Brain microvascular endothelial cell (primary cell): ENCODE measurements at regions not wholly inside any gene's neighbourhood (a gene's known extent, or its start where the extent isn't known, plus 50 kb on each side); places are given as distances from the start of the nearest gene placed in this dataset.
A peak's percentile ranks its signal among the peaks of the same experiment; 100 is the strongest.

Experiments
- DNase-seq: peaks from one replicate; pipeline ENCODE4 v3.0.0-alpha.2; 2020
- H3K27ac ChIP-seq: fragments of 250-450 bp; sonication (Bioruptor Pico); 2 replicates; pipeline ENCODE4 v1.5.1; 2020; ENCODE audit warnings: mild to moderate bottlenecking, moderate library complexity
- H3K27me3 ChIP-seq: fragments of 250-450 bp; sonication (Bioruptor Pico); replicated peaks from 2 replicates; pipeline ENCODE4 v1.5.1; 2020; ENCODE audit warnings: mild to moderate bottlenecking
- H3K36me3 ChIP-seq: fragments of 250-450 bp; sonication (Bioruptor Pico); replicated peaks from 2 replicates; pipeline ENCODE4 v1.5.1; 2020; ENCODE audit warnings: mild to moderate bottlenecking
- H3K4me3 ChIP-seq: 2 replicates; pipeline ENCODE4 v1.5.1; 2011; ENCODE audit warnings: low read depth, mild to moderate bottlenecking, control low read depth, low read length, moderate library complexity
- CTCF ChIP-seq: IDR thresholded peaks from 2 replicates; pipeline ENCODE4 v1.5.1; 2011; ENCODE audit warnings: low read depth, mild to moderate bottlenecking, moderate library complexity, low read length, control low read depth, inconsistent platforms; ENCODE audit errors: missing control alignments
- in situ Hi-C: cut with HindIII; loops from 2 replicates; pipeline ENCODE4 v1.10.0; 2017; ENCODE audit warnings: low sequenced_read_pairs, low pct_ligation_motif_present

GRCh38 chr14:101632520-101632919 lies 71.2 kb downstream of the DIO3 start:
- Histone ChIP-seq H3K27ac (no peak overlapping the region), H3K4me3 (no peak overlapping the region), H3K36me3 (no peaks in the 10 kb centered on the region), H3K27me3 (peaks cover 2% of the 10 kb centered on the region)
- TF ChIP-seq CTCF, result no peak
- in situ Hi-C loops, result no loop called here
- DNase-seq, result no peak

GRCh38 chr14:101633276-101633675 lies 72.0 kb downstream of the DIO3 start:
- TF ChIP-seq CTCF, result no peak
- Histone ChIP-seq H3K4me3 (no peak overlapping the region), H3K27ac (no peak overlapping the region), H3K27me3 (peaks cover 2% of the 10 kb centered on the region), H3K36me3 (no peaks in the 10 kb centered on the region)
- no peak for DNase-seq
- in situ Hi-C loops, result no loop called here

- no peak for TF ChIP-seq CTCF
- no peaks in the 10 kb centered on the region for H3K27me3 ChIP-seq
- no peaks in the 10 kb centered on the region for H3K36me3 ChIP-seq
- H3K27ac ChIP-seq, result no peak overlapping the region
- DNase-seq, result no peak
- in situ Hi-C loops, result no loop called here
- no peak overlapping the region for H3K4me3 ChIP-seq
Measured at GRCh38 chr14:101634202-101634849, 73.0 kb downstream of the DIO3 start.

GRCh38 chr14:101634850-101635748 lies 73.8 kb downstream of the DIO3 start:
- TF ChIP-seq CTCF, result no peak
- Histone ChIP-seq H3K4me3 (no peak overlapping the region), H3K27ac (no peak overlapping the region), H3K27me3 (no peaks in the 10 kb centered on the region), H3K36me3 (no peaks in the 10 kb centered on the region)
- DNase-seq, result no peak
- in situ Hi-C loops, result no loop called here

GRCh38 chr14:101635749-101636560 lies 74.7 kb downstream of the DIO3 start:
- no peak for DNase-seq
- Histone ChIP-seq H3K4me3 (no peak overlapping the region), H3K36me3 (no peaks in the 10 kb centered on the region), H3K27me3 (peaks cover 4% of the 10 kb centered on the region), H3K27ac (no peak overlapping the region)
- TF ChIP-seq CTCF, result peak; percentile 18
- in situ Hi-C loops, result no loop called here
